22Rv1 (cell line): ENCODE measurements at regions not wholly inside any gene's neighbourhood (a gene's known extent, or its start where the extent isn't known, plus 50 kb on each side); places are given as distances from the start of the nearest gene placed in this dataset.

Experiments used
- H3K27ac ChIP-seq: fragments of 450-650 bp; 2 replicates; pipeline ENCODE4 v1.5.1; 2017
- ZFX ChIP-seq: fragments of 450-650 bp; IDR thresholded peaks from 2 replicates; pipeline ENCODE4 v1.6.1; 2017; ENCODE audit warnings: antibody characterized with exemption, borderline replicate concordance
- TF ChIP-seq, protein P1 (sequence below): fragments of 450-650 bp; IDR thresholded peaks from 2 replicates; pipeline ENCODE4 v1.5.1; 2017; ENCODE audit warnings: mild to moderate bottlenecking

DNA sequence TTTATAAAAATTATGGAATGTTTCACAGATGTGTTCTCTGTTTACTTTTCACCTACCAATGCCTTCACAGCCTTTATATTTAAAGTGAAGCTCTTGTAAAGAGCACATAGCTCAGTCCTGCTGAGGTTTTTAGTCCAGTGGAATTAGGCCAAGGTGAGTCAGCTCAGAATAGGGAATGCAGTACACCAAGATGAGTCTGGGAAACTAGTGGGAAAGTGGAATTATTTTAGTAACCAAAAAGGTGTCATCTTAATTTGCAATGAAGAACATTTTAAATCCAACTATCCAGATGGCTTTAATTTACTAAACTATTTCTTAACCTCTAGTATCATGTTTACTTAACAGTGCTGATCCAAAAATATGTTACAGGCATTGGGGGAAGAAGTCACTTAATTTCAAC lies 236.3 kb upstream of the CTBP2 start:
- TF ChIP-seq, protein P1, sequence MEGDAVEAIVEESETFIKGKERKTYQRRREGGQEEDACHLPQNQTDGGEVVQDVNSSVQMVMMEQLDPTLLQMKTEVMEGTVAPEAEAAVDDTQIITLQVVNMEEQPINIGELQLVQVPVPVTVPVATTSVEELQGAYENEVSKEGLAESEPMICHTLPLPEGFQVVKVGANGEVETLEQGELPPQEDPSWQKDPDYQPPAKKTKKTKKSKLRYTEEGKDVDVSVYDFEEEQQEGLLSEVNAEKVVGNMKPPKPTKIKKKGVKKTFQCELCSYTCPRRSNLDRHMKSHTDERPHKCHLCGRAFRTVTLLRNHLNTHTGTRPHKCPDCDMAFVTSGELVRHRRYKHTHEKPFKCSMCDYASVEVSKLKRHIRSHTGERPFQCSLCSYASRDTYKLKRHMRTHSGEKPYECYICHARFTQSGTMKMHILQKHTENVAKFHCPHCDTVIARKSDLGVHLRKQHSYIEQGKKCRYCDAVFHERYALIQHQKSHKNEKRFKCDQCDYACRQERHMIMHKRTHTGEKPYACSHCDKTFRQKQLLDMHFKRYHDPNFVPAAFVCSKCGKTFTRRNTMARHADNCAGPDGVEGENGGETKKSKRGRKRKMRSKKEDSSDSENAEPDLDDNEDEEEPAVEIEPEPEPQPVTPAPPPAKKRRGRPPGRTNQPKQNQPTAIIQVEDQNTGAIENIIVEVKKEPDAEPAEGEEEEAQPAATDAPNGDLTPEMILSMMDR: no peak
- no peak for TF ChIP-seq ZFX
- H3K27ac ChIP-seq: no peak overlapping the region

DNA sequence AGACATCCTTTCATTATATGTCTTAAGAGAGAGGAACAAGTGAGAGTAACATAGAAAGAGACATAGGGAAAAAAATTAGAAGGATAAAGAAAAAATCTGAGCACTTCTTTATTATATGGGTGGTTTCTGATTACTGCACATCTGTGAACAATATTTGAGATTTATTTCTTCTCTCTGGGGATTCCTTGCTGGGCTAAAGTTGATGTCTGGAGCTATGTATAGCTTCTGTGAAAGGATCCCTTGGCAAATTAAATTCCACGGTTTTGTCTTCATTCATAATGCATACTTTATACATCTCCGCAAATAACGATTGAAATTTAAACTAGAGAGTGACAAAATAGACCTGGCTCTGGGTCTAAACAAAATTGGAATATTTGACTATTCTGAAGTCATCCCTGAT lies 232.2 kb upstream of the CTBP2 start:
- TF ChIP-seq, protein P1: no peak
- no peak for TF ChIP-seq ZFX
- no peak overlapping the region for H3K27ac ChIP-seq

DNA sequence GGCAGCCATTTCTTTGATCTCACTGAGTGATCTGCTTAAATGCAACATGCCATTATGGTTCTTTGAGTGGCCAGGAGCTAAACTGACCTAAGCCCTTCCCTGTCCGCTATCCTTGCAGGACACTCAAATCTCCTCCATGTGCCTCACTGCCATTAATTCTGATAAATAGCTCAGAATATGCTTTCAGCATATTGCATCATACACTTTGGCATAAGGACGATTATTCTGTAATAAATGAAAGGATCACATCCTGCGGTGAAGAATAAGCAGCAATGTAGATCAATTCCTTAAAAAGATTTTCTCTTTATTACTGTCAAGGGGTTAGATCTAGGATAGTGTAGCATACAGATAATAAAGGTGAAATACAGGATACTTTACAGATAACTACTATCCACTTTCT lies 231.8 kb upstream of the CTBP2 start:
- TF ChIP-seq ZFX: no peak
- TF ChIP-seq, protein P1: no peak
- no peak overlapping the region for H3K27ac ChIP-seq

DNA sequence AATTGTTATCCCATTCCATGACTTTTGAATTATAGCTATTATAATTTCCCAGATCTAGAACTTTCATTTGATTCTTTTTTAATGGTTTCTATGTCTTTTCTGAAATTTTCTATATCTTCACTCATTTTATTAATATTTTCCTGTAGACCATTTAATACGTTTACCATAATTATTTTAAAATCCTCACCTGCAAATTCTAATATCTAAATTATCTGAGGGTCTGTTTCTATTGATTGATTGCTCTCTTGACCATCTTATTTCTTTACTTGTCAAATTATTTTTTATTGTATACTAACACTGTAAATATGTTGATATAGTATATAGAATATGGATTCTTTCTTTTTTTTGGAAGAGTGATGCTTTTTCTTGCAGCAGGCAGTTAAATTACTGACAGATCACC lies 229.3 kb upstream of the CTBP2 start:
- H3K27ac ChIP-seq: no peak overlapping the region
- no peak for TF ChIP-seq ZFX
- TF ChIP-seq, protein P1: no peak

DNA sequence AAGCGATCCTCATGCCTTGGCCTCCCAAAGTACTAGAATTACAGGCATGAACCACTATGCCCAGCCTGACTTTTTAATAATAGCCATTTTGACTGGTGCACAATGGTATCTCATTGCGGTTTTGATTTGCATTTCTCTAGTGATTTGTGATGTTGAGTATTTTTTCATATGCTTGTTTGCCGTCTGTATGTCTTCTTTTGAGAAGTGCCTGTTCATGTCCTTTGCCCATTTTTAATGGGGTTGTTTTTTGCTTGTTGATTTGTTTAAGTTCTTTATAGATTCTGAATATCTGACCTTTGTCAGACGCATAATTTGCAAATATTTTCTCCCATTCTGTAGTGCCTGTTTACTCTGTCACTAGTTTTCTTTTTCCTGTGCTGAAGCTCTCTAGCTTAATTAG lies 219.2 kb upstream of the CTBP2 start:
- H3K27ac ChIP-seq: no peak overlapping the region
- no peak for TF ChIP-seq ZFX
- TF ChIP-seq, protein P1: no peak

DNA sequence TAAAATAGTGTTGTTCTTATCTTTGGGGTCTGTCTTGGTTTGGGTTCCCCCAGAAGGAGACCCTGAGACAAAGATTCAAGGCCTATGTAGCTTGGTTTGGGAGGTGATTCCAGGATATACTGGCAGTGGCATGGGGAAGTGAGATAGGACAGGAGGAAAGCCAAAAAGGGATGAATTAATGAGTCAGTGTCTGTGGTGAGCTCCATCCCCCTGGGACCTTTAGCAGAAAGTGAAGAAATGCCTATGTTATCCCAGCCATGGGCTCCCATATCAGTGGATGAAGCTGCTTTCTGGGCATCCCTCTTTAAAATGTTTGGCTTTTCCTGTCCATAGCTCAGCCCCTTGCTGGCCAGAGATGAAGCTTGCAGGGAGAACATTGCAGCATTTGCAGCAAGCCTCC lies 217.0 kb upstream of the CTBP2 start:
- H3K27ac ChIP-seq: no peak overlapping the region
- TF ChIP-seq, protein P1: no peak
- TF ChIP-seq ZFX: no peak

DNA sequence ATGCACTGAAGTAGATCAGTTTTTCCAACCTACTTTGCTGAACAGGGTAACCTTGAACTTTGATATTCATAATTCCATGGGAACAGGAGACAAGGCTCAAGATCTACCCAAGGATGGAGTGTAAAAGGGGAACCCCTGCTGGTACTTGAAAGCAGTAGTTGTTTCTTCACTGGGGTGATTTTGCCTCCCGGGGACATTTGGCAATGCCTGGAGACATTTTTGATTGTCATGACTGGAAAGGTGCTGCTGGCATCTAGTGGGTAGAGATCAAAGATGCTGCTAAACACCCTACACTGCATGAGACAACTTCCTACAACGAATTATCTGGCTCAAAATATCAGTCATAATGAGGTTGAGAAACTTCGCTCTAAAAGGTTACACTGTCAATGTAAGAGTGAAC lies 214.8 kb upstream of the CTBP2 start:
- no peak overlapping the region for H3K27ac ChIP-seq
- TF ChIP-seq, protein P1: no peak
- no peak for TF ChIP-seq ZFX
